GDM1 (cell line): ENCODE measurements at regions not wholly inside any gene's neighbourhood (a gene's known extent, or its start where the extent isn't known, plus 50 kb on each side); places are given as distances from the start of the nearest gene placed in this dataset.
"Not testable (repeated sequence)": the region's sequence is repeated elsewhere in the genome, so short reads cannot be mapped to it uniquely, and the experiment has no call there.

ENCODE experiments used
- DNase-seq: peaks from one replicate; lab custom pipeline; 2025; lab: John Stamatoyannopoulos, UW

DNA sequence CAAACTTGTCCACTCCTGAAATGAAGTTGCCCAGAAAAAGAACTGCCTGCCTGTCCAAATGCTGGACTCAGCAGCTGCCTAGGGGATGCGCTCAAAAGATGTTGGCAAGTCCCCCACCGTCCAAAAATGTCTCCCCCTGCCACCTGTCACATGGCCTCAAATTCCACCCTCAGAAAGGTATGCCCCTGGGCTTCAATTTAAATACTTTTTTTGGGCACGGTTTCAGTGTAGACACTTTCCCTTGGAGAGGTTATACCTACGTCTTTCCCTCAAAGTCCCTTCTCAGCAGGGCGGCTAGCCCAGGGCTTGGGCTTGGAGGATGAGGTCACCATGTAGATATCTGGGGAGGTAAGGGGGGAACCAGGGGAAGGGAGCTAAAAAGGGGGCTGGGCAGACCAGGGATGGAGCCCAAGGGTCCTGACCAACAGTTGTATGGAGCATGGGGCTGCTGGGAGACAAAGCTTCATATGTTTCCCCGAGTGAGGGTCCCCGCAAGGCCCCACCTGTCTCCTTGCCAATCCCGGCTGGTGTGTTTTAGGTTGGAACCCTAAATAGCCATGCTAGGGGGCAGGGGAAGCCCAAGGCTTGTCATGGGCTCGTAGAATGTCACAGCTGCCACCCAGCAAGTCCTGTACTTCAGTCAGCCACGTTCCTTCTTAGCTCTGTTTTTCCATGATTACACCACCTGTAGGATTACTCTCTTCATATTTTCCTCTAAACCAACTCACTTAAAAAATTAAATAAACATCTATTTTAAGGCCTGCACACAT is 131.2 kb upstream of the TBX3 start:
- no peak for DNase-seq

- no peak for DNase-seq
Measured at GRCh38 chr12:114812858-114813761, 129.1 kb upstream of the TBX3 start.

DNA sequence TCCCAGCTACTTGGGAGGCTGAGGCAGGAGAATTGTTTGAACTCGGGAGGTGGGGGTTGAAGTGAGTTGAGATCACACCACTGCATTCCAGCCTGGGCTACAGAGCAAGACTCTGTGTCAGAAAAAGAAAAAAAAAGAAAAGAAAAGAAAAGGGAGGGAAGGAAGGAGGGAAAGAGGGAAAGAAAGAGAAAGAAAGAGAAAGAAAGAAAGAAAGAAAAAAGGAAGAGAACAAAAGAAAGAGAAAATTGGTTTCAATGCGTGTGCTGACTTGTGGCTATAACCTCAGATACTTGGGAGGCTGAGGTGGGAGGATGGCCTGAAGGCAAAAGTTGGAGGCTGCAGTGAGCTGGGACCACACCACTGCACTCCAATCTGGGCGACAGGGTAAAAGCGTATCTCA is 128.4 kb upstream of the TBX3 start:
- DNase-seq = no peak

DNA sequence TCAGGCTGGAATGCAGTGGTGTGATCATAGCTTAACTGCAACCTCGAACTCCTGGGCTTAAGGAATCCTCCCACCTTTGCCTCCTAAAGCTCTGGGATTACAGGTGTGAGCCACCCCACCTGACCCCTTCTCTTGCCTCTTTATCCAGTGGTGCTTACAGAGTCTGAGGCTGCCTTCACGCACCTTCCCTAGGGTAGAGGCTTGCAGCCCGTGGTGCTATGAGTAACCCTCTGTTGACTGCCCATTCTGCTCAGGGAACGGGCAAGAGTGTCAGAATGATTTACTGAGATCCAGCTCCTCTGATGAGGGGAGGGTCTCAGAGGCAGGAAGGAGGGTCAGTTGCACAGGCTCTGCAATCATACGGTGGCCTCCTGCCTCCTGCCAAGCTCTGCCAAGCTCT is 125.1 kb upstream of the TBX3 start:
- DNase-seq = no peak

- not testable (repeated sequence) for DNase-seq
Measured at GRCh38 chr12:114801381-114801780, 117.4 kb upstream of the TBX3 start.

DNA sequence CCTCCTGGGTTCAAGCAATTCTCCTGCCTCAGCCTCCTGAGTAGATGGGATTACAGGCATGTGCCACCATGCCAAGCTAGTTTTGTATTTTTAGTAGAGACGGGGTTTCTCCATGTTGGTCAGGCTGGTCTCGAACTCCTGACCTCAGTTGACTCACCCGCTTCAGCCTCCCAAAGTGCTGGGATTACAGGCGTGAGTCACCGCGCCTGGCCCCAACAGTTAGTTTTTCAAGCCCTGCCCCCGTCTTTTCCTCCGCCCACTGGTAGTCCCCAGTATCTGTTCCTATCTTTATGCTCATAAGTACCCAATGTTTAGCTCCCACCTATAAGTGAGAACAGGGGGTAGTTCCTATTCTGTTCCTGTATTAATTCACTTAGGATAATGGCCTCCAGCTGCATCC is 116.6 kb upstream of the TBX3 start:
- not testable (repeated sequence) for DNase-seq

DNA sequence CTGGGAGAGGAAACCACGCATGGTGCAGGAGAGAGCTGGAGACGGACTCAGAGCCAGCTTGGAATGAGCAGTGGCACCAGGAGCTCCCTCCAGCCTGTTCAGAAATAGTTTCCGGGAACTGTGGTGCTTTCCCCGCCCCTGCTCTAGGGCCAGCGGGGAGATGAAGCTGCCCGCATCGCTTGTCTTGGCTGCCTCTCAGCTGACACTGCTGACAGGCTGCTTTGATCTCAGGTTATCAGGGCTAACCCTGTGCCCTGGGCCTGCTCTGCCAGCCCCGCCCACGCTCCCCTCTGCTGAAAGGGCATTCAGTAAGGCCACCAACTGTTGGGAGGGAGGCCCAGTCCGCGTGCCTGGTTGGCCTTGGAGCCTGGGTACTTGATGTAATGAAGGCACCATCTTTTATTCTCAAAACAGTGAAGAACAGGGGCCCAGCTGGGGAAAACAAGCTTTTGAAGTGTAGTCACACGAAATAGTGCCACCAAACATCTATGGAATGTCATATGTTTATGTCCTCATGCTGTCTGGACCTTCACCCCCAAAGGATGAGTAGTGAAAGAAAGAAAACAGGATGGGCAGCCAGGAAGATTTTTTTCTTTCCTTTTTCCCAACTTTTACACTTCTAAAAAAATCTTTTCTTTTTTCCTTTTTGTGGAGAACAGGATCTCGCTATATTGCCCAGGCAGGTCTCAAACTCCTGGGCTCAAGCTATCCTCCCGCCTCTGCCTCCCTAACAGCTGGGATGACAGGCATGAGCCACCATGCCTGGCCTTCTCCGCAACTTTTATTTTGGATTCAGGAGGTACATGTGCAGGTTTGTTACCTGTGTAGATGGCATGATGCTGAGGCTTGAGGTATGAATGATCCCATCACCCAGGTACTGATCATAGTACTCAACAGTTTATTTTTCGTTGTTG is 115.9 kb upstream of the TBX3 start:
- no peak for DNase-seq

DNA sequence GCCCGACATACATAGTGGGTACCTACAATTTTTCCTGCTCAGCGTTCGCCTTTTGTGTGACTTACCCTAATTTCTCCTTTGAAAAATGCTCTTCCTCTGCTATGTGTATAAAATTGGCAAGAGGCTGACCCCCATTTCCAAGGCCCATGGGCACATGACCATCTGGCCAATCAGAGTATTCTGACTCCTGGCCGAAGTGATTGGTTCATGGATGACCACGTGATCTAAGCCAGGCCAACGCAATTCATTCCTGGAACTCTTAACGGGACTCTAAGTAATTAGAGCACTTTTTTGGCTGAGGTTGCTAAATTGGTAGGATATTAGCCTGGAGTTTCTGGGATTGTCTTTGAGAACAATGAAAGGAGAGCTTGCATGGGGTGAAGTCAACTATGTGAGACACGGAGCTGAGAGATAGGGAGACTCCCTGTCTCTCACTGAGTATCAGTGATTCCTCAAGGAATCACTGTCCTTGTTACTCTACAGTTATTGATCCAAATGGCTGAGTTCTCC is 110.1 kb upstream of the TBX3 start:
- DNase-seq = no peak

GRCh38 chr12:114790276-114790675 is 106.3 kb upstream of the TBX3 start:
- no peak for DNase-seq

- DNase-seq = no peak
Measured at GRCh38 chr12:114789821-114790220, 105.8 kb upstream of the TBX3 start.

- DNase-seq = no peak
Measured at GRCh38 chr12:114789276-114789675, 105.3 kb upstream of the TBX3 start.

DNA sequence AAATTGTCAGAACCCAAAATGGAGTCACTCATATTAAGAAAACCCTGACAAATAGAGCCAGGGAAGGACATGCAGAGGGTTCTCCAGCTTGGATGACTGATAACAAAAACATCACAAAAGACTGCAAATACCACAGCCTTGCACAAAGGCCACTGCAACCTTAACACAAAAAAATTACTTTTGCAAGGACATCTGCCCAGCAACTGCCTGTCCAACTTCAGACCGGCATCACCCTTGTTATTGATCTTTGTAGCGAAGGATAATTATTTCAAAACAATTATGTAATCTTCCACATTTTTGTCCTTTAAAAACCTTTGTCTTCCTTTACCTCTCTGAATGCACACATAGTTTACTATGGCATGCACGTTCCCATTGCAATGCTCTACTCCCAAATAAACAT is 100.6 kb upstream of the TBX3 start:
- no peak for DNase-seq

DNA sequence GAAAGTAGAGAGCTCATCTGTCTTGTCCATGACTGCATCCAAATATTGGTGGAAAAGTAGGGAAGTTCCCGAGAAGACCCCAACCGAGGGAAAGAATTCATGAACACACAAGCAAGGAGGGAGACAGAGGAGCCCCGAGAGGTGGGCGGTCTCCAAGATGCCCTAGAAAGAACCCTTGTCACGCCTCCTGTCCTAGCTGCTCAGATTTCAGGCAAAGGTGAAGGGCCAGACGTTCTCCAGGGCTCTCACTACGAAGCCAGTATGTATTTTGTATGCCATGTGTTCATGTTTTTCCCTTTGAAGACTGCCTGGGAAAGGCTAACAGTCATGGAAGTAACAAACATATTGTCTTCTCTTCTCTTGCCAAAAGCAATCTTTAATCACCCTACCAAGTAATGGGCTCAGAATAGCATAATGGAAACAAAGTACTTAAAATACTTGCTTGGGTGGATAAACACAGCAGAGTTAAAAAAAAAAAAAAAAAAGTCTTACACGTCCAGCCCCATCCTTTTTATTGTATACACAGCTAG is 99.2 kb upstream of the TBX3 start:
- no peak for DNase-seq

DNA sequence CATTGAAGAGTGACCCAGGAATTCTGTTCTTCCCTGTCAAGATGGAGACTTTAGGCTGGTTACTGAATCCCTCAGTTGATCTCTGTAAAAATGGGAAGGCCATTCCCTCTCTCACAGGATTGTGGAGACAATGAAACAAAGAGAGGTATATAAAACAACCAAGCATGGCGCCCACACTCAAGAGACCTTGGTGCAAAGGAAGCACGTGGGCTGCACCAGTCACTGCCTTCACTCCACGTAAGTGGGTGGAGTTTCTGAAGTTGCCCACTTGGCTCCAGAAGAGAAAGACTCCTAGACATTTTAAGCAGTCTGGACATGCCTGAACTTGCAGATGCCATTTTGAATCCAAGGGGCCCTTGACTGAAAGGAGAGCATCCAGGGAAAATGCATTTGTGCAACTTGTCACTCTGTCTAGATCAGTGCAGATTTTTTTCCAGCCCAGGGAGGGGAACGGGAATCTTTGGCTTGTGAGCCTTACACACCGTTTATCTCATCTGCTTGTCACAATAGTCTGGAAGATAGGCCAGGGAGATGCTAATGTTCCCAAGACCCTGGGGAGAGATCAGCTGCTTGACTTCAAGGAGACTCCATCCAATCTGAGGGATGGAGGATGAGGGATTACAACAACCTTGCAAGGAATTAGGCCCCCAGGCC is 96.9 kb upstream of the TBX3 start:
- DNase-seq = no peak

- DNase-seq = no peak
Measured at GRCh38 chr12:114779647-114780046, 95.7 kb upstream of the TBX3 start.

- no peak for DNase-seq
Measured at GRCh38 chr12:114779186-114779585, 95.2 kb upstream of the TBX3 start.

- DNase-seq = no peak
Measured at GRCh38 chr12:114776731-114777442, 92.9 kb upstream of the TBX3 start.

DNA sequence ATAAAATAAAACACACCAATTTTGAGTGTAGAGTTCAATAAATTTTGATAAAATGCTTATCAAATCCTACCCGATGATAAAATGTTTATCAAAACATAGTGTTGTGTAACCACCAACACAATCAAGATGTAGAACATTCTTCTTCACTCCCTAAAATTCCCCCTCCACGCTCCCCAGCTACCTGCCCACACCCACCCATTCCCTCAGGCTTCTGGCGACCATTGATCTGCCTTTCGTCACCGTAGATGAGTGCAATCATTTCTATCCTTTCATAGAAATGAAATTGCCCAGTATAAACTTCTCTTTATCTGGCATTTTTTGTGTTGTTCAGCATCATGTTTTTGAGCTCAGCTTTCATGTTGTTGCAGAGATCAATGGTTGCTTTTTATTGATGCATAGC is 90.7 kb upstream of the TBX3 start:
- DNase-seq = no peak

- no peak for DNase-seq
Measured at GRCh38 chr12:114774197-114774596, 90.2 kb upstream of the TBX3 start.

GRCh38 chr12:114770323-114770722 is 86.3 kb upstream of the TBX3 start:
- no peak for DNase-seq

GRCh38 chr12:114769634-114770033 is 85.7 kb upstream of the TBX3 start:
- no peak for DNase-seq
